ENCODE measurements at regions not wholly inside any gene's neighbourhood (a gene's known extent, or its start where the extent isn't known, plus 50 kb on each side); places are given as distances from the start of the nearest gene placed in this dataset.

GRCh38 chr5:68744206-68744605 lies 349.6 kb upstream of the SLC30A5 start:
- TF ChIP-seq, protein P1, sequence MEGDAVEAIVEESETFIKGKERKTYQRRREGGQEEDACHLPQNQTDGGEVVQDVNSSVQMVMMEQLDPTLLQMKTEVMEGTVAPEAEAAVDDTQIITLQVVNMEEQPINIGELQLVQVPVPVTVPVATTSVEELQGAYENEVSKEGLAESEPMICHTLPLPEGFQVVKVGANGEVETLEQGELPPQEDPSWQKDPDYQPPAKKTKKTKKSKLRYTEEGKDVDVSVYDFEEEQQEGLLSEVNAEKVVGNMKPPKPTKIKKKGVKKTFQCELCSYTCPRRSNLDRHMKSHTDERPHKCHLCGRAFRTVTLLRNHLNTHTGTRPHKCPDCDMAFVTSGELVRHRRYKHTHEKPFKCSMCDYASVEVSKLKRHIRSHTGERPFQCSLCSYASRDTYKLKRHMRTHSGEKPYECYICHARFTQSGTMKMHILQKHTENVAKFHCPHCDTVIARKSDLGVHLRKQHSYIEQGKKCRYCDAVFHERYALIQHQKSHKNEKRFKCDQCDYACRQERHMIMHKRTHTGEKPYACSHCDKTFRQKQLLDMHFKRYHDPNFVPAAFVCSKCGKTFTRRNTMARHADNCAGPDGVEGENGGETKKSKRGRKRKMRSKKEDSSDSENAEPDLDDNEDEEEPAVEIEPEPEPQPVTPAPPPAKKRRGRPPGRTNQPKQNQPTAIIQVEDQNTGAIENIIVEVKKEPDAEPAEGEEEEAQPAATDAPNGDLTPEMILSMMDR (IDR thresholded peaks at IDR 0.05; ENCODE audit: borderline replicate concordance, extremely low read depth, low read length, poor library complexity, severe bottlenecking) = no peak
- TF ChIP-seq EZH2 (IDR thresholded peaks at IDR 0.05; ENCODE audit: borderline replicate concordance, low read depth, low read length, severe bottlenecking) = no peak

Data from DND-41 (cell line).